ENCODE measurements at regions not wholly inside any gene's neighbourhood (a gene's known extent, or its start where the extent isn't known, plus 50 kb on each side); places are given as distances from the start of the nearest gene placed in this dataset.

DNA sequence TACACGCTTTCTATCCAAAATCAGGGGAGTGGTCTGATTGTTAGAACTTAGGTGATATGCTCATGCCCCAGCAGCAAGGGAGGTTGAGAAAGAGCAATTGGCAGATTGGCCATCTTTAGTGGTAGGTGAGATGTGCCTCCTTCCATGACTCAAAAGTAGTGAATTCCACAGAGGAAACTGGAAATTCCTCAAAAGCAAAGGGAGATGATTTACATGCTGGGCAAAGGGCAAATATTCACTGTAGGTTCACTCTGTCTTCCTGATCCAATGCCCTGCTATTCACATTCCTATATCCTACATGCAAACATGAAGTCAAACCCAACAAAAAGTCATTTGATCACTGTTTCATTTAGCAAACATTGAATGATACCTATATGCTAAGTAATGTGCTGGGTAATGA lies 130.1 kb upstream of the ZNF608 start:
- TF ChIP-seq POLR2A (IDR thresholded peaks at IDR 0.05) (no peak), CTCF (IDR thresholded peaks at IDR 0.05) (no peak)
- H3K9me3 ChIP-seq = no peaks in the 10 kb centered on the region
- H3K4me3 ChIP-seq = no peak overlapping the region
- intact Hi-C loops (cut with DNase I; ENCODE audit: low total_unique reads) = no loop called here
- no peaks in the 10 kb centered on the region for H3K4me1 ChIP-seq
- DNase-seq = no peak
- H3K27me3 ChIP-seq = no peaks in the 10 kb centered on the region
- no peak overlapping the region for H3K27ac ChIP-seq
- H3K36me3 ChIP-seq = no peaks in the 10 kb centered on the region

DNA sequence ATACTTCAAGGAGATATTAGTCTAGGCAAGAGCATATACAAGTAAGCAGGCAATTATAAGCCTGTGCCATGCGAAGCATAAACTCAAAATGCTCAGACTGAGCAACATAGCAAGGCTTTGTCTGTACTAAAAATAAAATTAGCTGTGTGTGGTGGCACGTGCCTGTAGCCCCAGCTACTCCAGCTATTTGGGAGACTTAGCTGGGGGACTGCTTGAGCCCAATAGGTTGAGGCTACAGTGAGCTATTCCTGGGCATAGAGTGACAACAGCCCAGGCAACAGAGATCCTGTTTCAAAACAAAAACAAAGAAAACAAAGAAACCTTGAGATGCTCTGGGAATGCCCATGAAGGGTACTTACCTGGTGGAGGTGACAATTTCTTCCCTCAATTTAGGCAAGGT lies 130.5 kb upstream of the ZNF608 start:
- Histone ChIP-seq H3K27me3 (no peaks in the 10 kb centered on the region), H3K4me3 (no peak overlapping the region), H3K27ac (no peak overlapping the region)

DNA sequence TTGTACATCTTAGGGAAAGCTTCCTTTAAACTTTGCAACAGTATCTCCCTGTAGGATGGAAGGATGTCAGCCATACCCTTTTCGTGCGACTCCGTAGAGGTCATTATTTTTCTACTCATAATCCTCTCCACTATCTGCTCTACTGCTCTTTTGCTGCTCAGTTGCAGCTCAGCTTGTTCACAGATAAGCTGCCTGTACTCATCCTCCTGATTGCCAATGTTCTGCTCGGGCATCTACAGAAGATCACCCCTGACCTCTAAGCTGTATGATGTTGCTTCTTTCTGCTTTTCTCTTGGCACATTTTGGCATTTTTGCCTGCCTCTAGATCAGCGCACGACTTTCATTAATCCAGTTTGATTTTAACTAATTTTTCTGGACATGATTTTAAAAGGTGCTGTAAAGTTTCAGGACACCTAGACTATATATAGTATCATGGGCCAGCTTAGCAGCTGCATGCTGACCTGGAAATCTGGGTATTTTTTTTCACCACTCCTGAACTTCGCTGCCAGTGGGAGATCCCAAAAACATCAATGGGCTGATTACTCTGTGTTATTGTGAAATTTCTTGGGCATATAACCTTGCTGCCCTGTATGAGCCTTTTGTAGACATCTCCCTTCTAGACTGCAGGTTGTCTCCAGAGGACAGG lies 131.2 kb upstream of the ZNF608 start:
- Histone ChIP-seq H3K9me3 (no peaks in the 10 kb centered on the region), H3K4me3 (no peak overlapping the region), H3K27me3 (no peaks in the 10 kb centered on the region), H3K27ac (no peak overlapping the region), H3K36me3 (no peaks in the 10 kb centered on the region), H3K4me1 (no peaks in the 10 kb centered on the region)
- intact Hi-C loops (cut with DNase I; ENCODE audit: low total_unique reads) = no loop called here
- no peak for TF ChIP-seq POLR2A (IDR thresholded peaks at IDR 0.05)
- no peak for TF ChIP-seq CTCF (IDR thresholded peaks at IDR 0.05)
- DNase-seq = no peak

More for the DNA sequence above, 130.5 kb upstream of the ZNF608 start:
- Histone ChIP-seq H3K9me3 (no peaks in the 10 kb centered on the region), H3K36me3 (no peaks in the 10 kb centered on the region), H3K4me1 (no peaks in the 10 kb centered on the region)
- TF ChIP-seq CTCF (IDR thresholded peaks at IDR 0.05) = no peak
- TF ChIP-seq POLR2A (IDR thresholded peaks at IDR 0.05) = no peak
- DNase-seq = no peak
- intact Hi-C loops (cut with DNase I; ENCODE audit: low total_unique reads) = no loop called here

DNA sequence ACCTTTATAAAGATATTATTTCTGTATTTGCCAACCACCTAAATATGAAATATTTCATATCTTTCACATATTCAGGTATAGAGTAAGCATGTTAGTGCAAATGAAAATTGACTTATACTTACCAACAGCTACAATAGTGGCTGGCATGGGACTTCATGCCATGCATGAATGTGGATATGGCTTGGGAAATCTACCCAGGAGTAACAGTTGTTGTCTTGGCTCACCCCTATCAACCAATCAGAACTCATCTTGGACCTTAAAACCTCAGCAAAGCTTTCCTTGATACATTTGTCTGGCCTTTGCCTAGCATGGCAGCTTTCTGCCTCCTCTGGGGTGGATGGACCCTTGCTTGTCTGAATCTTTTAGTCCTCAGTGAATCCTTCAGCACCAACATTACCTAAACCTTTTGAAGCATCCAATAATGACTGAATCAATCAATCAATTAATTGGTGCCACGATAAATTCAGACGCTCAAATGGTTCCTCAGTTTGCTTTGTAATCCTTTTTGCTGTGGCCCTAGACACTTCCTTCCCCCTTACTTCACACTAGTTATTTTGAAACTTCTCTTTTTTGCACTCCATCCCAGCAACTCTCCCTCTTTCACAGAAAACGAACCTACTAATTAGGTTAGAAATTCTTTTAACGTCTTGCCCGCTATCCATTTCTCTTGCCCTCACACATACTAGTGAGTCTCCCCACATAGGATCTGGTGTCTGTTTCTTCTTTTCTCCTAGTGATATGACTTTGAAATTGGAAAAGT lies 132.3 kb upstream of the ZNF608 start:
- Histone ChIP-seq H3K27ac (no peak overlapping the region), H3K4me3 (no peak overlapping the region)
- intact Hi-C loops (cut with DNase I; ENCODE audit: low total_unique reads) = no loop called here

More for the DNA sequence above, 132.3 kb upstream of the ZNF608 start:
- Histone ChIP-seq H3K9me3 (no peaks in the 10 kb centered on the region), H3K27me3 (no peaks in the 10 kb centered on the region), H3K4me1 (no peaks in the 10 kb centered on the region), H3K36me3 (no peaks in the 10 kb centered on the region)
- DNase-seq = no peak
- TF ChIP-seq CTCF (IDR thresholded peaks at IDR 0.05) (no peak), POLR2A (IDR thresholded peaks at IDR 0.05) (no peak)
